HG03175 (cell line): ENCODE measurements at regions not wholly inside any gene's neighbourhood (a gene's known extent, or its start where the extent isn't known, plus 50 kb on each side); places are given as distances from the start of the nearest gene placed in this dataset.
A peak's percentile ranks its signal among the peaks of the same experiment; 100 is the strongest.
"Not testable (repeated sequence)": the region's sequence is repeated elsewhere in the genome, so short reads cannot be mapped to it uniquely, and the experiment has no call there.

Experiments
- ATAC-seq: cut with Tn5 transposase; IDR thresholded peaks from one replicate; pipeline ENCODE4 v1.9.1; 2021; ENCODE audit warnings: mild to moderate bottlenecking, moderate library complexity; ENCODE audit not compliant: unreplicated experiment

DNA sequence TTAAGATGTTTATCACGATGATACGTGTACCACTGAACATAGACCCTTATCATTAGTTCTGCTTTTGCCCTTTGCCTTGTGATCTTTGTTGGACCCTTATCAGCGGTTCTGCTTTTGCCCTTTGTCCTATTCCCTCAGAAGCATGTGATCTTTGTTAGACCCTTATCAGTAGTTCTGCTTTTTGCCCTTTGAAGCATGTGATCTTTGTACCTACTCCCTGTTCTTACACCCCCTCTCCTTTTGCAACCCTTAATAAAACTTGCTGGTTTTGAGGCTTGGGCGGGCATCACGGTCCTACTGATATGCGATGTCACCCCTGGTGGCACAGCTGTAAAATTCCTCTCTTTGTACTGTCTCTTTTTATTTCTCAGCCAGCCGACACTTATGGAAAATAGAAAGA lies 117.0 kb downstream of the SDHAF3 start:
- ATAC-seq: not testable (repeated sequence)

DNA sequence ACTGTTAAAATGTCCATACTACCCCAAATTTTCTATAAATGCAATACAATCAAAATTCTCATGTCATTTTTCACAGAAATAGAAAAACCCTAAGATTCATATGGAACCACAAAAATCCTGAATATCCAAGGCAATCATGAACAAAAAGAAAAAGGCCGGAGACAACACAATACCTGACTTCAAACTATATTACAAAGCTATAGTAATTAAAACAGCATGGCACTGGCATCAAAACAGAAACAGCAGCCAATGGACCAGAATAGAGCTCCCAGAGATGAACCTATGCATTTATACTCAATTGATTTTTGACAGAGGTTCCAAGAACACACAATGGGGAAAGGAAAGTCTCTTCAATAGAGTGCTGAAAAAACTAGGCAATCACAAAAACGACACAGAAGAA lies 128.8 kb downstream of the SDHAF3 start:
- ATAC-seq: no peak

DNA sequence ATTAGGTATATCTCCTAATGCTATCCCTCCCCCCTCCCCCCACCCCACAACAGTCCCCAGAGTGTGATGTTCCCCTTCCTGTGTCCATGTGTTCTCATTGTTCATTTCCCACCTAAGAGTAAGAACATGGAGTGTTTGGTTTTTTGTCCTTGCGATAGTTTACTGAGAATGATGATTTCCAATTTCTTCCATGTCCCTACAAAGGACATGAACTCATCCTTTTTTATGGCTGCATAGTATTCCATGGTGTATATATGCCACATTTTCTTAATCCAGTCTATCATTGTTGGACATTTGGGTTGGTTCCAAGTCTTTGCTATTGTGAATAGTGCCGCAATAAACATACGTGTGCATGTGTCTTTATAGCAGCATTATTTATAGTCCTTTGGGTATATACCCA lies 140.7 kb downstream of the SDHAF3 start:
- not testable (repeated sequence) for ATAC-seq

DNA sequence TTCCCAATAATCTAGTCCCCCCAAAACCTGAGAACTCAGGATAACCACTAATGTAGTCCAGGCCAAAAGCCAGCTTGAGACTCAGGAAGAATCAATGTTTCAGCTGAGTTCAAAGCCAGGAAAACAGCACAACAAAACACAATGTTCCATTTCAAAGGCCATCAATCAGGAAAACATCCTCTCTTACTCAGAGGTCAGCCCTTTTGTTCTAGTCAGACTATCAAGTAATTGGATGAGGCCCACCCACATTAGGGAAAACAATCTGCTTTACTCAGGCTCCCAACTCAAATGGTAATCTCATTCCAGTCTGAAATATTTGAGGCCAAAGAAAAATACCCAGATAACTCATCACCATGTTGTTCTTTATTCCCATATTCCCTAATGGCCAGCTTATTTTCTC lies 152.2 kb downstream of the SDHAF3 start:
- no peak for ATAC-seq

DNA sequence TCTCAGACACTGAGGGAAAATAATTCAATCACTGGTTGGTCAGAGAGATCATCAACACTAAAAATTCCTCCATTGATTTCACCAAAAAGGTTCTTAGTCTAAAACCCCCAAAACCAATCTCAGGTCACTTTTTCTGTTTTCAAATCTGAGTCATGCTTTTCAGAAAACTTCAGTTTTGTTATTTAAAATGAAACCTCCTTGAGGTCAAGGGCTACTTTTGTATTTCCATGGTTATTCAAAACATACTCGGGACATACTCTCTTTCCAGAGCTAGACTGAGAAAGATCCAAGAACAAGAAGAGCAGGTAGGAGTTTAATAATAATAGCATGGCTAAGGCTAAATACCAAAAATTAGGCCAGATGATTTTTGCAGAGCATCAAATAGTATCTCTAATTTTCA lies 152.8 kb downstream of the SDHAF3 start:
- no peak for ATAC-seq

DNA sequence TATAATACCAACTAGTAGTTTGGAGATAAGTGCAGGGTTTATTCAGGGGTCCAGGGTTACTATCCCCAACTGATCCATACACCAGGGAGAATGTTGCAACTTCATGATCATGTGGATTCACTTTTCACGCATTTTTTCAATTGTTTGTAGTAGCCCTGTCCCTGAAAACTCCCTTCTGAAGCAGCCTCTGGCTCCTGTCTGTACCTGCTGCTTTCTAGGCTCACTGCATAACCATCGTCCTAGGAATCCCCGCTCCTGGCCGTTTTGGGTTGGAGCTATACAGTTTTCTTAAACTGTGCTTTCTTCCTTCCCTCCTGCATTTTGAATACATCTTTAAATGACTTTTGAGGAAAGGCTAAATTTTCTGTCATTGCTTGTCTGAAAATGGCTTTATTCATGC lies 154.1 kb downstream of the SDHAF3 start:
- ATAC-seq: no peak

DNA sequence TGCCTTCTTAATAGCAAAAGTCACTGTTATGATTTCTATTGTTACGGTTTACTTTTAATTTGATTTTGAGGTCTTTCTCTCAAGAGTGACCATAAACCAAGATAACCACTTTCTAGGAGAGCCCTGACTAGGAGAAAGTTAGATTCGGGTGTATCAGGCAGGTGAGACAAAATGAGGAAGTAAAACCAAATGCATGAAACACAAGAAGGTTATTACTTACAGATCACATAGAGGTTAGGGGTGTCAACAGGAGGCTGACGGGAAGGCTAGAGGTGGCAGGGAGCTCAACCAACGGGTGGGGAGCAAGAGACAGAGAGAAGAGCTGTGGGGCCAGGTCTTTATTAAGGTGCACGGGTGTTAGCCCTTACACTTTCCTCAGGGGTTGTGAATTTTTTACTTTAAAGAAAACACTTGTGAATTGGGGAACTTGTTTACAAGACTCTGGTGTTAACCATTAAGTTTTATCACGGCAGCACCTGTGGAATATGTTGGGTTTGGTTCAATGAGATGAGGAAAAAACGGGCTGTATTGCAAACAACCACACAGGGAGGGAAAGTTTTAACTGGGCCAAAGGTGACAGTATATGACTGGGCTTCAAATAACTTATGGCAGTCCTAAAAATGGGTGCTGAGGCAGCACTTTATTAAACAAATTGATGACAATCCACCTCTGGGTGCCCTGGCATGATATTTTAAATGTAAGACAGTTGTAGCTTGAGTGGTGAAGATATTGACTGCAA lies 154.9 kb downstream of the SDHAF3 start:
- ATAC-seq: peak; percentile 83

DNA sequence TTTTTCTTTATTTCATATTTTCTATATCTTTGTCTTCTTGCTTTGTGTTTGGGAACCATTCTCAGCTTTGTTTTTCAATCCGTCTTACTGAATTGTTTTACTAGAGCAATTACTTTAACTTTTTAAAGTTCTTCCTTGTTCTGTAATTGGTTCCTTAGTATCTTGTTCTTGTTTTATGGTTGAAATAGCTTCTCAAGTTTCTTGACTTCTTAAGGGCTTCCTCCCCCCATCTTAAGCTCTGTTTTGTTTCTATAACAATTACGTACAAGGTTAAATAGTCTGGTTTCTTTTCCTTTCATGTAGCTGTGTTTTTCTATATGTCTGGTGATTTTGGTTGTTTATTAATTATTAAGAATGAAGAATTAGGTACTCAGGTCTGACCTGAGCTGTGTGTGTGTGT lies 158.0 kb downstream of the SDHAF3 start:
- ATAC-seq: no peak

DNA sequence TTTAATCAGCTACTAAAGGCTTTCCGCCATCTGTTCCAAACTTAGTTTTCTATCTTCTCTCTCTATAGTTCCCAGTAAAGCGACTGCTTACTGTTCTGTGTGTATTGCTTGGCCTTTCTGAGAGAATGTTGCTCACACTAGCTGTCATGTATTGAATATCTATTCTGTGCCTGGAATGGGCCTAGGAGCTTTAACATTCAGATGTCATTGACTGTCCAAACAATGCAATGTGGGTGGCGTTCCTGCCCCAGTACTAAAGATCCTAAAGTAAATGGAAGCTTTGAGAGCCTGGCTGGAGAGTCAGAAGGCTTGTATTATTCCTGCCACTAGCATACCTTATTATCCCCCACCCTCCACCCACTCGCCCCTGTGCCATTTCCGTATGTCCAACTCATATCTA lies 163.5 kb downstream of the SDHAF3 start:
- ATAC-seq: no peak

DNA sequence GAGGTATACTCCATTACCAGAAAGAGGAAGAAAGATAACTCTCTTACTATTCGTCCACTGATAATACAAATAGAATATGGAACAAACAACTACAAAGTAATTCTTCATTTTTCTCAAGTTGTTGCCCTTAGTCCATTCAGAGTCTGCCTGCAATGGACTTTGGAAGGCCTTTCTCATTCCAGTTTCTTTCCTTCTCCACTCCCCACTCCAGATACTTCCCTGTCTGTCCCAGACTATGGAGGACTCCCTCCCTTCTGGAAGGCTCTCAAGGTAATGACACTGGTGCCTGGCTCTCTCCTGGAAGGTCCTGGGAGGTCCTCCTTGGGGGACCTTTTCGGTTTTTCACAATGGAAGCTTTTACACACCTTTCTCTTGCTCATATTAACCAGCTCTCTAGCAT lies 167.8 kb downstream of the SDHAF3 start:
- ATAC-seq: no peak

DNA sequence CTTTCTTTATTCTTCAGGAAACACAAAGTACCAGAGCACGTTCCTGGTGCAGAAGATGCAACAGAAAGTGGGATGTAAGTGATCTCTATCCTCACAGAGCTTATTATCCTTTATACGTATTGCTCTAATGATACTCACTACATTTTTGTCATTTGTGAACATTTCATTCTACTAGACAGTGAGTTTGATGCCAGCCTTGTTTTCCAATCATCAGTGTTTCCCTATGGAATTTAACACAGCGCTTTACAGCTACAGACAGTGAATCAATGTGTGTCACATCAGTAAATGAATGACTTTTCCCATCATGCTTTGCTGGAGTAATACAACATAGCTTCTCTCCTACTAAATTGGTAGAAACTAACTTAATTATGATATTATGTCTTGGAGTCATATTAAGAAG lies 175.5 kb downstream of the SDHAF3 start:
- no peak for ATAC-seq

DNA sequence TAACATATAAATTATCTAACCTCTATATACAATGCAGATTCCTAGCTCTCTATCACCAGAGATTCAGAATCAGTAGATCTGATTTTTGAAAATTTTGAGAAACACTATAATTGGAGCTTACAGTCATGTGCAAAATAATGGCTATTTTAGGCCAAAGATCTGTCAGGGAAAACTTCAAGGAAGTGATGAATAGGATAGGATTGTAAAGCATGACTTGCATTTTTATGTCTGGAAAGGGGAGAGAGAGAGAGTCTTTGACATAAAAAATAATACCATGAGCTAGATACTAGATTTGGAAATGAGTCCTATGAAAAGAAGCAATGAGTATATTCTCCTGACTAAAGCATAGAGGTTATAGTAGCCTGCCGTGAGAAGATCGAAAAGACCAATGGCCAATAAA lies 181.1 kb downstream of the SDHAF3 start:
- no peak for ATAC-seq

DNA sequence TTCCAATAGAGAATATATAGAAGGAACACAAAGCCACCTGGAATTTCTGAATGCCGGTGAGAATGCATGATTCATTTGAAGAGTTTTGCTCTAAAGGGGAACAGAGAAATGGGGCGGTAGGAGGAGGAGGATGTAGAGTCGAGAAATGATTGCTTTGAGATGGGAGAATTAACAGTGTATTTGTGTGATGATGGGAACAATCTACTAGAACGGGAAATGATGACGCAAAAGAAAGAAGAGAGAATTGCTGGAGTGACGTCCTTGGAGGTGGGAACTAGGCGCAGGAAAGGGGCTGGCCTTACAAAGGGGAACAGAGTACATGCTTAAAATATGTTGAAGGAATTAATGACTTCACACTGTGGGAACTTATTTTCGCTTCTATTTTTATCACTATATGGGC lies 188.1 kb downstream of the SDHAF3 start:
- no peak for ATAC-seq

DNA sequence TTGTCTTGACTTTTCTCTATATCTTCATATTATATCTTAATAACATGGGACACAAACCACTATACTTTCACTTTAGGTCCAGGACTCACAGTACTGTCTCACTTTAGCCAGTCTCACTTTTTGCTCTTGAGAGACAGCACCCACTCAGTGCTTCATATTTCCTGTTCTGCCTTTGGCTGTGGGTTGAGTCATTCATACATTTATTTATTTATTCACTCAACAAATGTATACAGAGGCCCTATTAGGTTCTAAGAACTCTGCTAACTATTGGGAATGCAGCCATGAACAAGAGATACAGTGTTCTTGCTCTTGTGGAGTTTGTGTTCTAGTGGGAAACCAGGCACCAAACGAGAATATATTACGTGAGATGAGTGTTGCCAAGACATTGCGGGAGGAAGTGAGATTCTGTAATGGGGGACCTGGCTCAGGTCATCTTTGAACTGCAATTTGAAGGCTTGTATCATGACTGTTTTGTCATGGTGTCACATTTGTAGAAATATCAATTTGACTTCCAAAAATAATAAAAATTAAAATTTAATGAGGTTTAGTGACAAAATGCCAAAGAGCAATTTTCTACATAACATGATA lies 190.1 kb downstream of the SDHAF3 start:
- no peak for ATAC-seq

DNA sequence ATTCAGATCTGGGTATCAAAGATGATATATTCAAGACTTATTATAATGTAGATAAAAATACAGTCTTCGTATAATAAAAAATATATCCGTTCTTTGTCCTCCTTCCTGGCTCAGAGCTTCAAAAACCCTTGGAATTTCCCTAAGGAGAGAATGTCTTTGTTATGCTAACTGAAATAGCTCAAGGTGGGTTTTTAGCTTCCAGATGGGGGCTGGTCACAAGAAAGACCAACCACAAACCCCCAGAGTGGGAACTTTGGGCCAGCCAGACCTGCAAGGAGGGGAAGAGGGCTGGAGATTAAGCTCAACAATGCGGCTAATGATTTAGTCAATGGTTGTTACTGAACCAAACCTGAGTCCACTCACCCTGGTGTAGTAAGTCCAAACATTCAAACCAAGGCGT lies 196.4 kb downstream of the SDHAF3 start:
- ATAC-seq: no peak

DNA sequence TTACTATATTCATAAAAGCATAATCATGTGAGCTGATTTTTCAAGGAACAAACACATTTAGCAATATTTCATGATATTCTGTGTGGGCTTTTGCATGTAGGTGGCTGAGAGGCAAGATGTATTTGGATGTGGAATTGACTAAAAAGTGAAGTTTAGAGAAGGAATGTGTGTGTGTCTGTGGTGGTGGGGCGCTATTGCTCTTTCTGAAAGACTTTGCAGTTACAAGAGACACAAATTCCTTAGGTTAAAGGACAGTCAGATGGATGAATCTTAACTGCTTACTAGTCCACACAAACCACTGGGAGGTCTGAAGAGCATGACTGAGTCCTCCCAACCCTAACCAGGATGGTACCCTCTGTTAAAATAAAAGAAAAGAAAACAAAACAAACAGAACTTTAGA lies 200.1 kb downstream of the SDHAF3 start:
- ATAC-seq: no peak

DNA sequence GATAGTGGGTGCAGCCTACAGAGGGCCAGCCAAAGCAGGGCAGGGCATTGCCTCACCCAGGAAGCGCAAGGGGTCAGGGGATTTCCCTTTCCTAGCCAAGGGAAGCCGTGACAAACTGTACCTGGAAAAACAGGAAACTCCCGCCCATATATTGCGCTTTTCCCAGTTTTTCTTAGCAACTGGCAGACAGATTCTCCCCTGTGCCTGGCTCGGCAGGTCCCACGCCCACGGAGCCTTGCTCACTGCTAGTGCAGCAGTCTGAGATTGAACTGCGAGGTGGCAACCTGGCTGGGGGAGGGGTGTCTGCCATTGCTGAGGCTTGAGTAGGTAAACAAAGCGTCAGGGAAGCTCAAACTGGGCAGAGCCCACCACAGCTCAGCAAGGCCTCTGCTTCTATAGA lies 212.4 kb downstream of the SDHAF3 start:
- not testable (repeated sequence) for ATAC-seq

DNA sequence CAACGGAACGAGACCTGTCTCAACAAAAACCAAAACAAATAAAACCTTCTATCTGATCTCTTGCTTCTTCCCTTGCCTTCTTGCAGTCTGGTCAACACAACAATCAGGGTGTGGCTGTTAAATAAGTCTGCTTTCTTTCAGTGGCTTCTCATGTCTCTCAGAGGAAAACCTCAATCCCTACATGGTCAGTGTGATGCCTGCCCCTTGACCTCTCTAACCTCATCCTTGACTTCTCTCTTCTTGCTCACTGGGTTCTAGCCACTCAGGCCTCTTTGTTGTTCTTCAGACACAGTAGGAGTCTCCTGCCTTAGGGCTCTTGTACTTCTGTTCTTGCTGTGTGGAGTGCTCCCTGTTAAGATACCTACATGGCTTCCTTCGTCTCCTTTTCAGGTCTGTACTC lies 220.4 kb downstream of the SDHAF3 start:
- no peak for ATAC-seq

DNA sequence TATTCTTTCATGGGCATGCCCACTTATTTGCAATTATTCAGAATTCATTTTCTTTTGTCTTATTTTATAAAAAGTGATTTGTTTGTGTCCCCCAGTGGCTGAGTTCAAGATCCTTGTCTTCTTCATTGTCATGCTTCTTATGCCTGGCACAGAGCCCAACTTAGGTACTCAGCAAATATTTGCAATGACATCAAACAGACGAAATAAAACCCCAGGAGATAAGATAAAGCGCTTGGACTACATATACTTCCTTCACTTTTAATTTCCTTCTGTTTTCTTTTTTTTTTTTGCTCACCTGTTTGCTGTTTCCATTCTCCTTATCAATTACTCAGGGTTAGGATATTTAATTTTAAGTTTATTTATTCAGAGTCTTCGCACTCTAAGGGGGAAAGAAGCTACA lies 225.0 kb downstream of the SDHAF3 start:
- no peak for ATAC-seq

DNA sequence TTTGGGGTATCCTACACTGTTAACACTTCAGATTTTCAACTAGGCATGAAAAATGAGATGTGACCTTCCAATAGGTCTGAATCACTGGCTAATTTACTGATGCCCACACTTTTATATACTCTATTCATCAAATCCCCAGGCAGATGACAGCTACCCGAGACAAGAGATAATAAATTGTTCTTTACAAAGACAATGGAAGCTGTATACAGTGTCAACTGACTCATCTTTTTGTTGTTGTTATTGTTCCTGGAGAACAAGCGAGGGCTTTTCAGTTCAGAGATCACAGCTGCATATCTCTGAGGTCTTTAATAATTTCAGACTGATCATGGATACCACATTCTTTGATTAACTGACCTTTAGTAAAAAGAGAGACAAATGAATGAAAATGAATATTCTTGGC lies 228.9 kb downstream of the SDHAF3 start:
- no peak for ATAC-seq

DNA sequence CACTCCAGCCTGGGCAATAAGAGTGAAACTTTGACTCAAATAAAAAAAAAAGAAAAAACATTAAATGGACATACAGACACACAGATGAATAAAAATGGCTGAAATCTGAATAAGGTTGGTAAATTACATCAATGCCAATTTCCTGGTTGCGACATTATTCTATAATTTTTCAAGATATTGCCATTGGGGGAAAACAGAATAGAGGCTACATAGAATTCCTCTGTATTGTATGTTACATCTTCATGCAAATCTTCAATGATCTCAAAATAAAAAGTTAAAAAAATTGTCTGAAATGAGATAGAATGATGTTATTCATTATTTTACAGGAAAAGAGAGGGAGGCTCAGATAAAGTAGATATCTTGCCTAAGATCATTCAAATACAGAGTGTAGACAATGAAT lies 234.0 kb downstream of the SDHAF3 start:
- ATAC-seq: no peak

DNA sequence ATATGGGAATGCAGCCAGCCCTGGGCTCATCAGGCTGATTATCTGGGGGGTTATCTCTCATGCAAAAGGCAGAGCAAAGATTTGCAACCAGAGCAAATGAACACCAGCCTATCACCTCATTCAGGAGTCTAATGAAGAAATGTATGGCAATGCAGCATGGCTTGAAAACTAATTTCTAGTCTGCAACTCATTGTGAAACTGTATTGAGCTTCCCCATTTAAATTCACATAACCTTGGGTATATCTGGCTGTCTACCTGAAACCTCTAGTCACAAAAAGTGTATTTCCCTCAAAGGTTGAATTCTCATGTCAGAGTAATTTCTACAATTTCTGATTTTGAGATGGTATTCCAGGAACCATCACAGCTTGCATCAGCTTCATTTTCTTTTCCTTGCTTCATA lies 240.0 kb downstream of the SDHAF3 start:
- ATAC-seq: no peak

DNA sequence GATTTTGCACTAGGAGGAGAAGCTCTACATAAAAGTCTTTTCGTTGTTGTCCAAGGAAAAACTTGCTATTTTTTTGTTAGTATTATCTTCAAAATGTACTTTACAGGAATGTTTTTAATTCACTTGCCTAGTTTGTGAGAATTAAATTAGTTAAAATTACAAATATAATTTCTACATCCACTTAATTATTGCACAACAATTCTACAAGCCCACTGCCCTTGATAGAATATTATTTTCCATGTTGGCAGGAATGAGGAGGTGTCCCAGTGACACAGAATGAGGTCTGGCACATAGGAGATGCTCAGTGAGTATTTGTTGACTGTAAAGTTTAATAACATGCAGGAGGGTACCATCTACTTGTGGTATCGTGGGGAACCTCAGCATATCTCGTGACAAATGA lies 255.4 kb downstream of the SDHAF3 start:
- no peak for ATAC-seq
